A549 (cell line): ENCODE measurements at regions not wholly inside any gene's neighbourhood (a gene's known extent, or its start where the extent isn't known, plus 50 kb on each side); places are given as distances from the start of the nearest gene placed in this dataset.

ENCODE experiments used
- ATAC-seq, 2 experiments: fragments of 200-7000 bp in 1 of 2; fragments of >200 bp in 1 of 2; cut with Nextera tagmentation in 1 of 2; cut with Tn5 transposase in 1 of 2; 3 replicates each; pipeline versions ENCODE4 v1.8.0 to v1.9.1; 2018 to 2020; ENCODE audit warnings: mild to moderate bottlenecking in 1 of 2, moderate library complexity in 1 of 2
- CTCF ChIA-PET: fragments of 300-600 bp; sonication (Branson Sonifier 250); formaldehyde crosslinking; extraction: SDS; loops from one replicate; lab custom pipeline; 2021; ENCODE audit warnings: antibody characterized with exemption, inconsistent platforms; lab: Yijun Ruan, JAX
- POLR2A ChIA-PET: fragments of 350-600 bp; formaldehyde crosslinking; extraction: SDS; loops from one replicate; lab custom pipeline; 2021; ENCODE audit warnings: antibody characterized with exemption, inconsistent platforms; lab: Yijun Ruan, JAX
- DNase-seq, 2 experiments: peaks; one replicate each; pipeline versions ENCODE4 v3.0.0 to v3.0.0-alpha.2; 2011 to 2016; ENCODE audit warnings: low read depth in 1 of 2, low spot score in 1 of 2
- FAIRE-seq: peaks from 2 replicates; lab custom pipeline; 2011; peaks lifted over from hg19 to GRCh38; lab: Jason Lieb, UNC
- H3K27ac ChIP-seq, 2 experiments: fragments of >200 bp; sonication (Bioruptor Twin); formaldehyde crosslinking; 3 replicates each; pipeline ENCODE4 v1.5.1; 2016 to 2017
- H3K4me1 ChIP-seq: fragments of >200 bp; sonication (Bioruptor Twin); formaldehyde crosslinking; 3 replicates; pipeline ENCODE4 v1.6.1; 2016
- H3K4me2 ChIP-seq: fragments of >200 bp; sonication (Bioruptor Twin); formaldehyde crosslinking; 3 replicates; pipeline ENCODE4 v1.6.1; 2016
- H3K4me3 ChIP-seq: fragments of >200 bp; sonication (Bioruptor Twin); formaldehyde crosslinking; 3 replicates; pipeline ENCODE4 v1.5.1; 2016
- H3K9me3 ChIP-seq: fragments of >200 bp; sonication (Bioruptor Twin); formaldehyde crosslinking; 3 replicates; pipeline ENCODE4 v1.6.1; 2016
- ATOH8 ChIP-seq: fragments of 250-450 bp; sonication (Bioruptor Pico); IDR thresholded peaks from 2 replicates; pipeline ENCODE4 v1.5.0; 2020; ENCODE audit warnings: low read depth, mild to moderate bottlenecking, moderate library complexity
- CBX2 ChIP-seq: fragments of 200-600 bp; sonication (generic); IDR thresholded peaks from 2 replicates; pipeline ENCODE4 v1.6.1; 2016; ENCODE audit warnings: low read depth, mild to moderate bottlenecking, borderline replicate concordance
- CBX8 ChIP-seq: fragments of 200-600 bp; sonication (generic); IDR thresholded peaks from 2 replicates; pipeline ENCODE4 v1.6.1; 2016
- CEBPB ChIP-seq, 2 experiments: fragments of >200 bp in 1 of 2; sonication (Bioruptor Twin) in 1 of 2; formaldehyde crosslinking in 1 of 2; IDR thresholded peaks; 2 replicates each; pipeline ENCODE4 v1.6.1; 2012 to 2016
- CHD2 ChIP-seq: fragments of 150-350 bp; IDR thresholded peaks from 2 replicates; pipeline ENCODE4 v1.6.1; 2014; ENCODE audit warnings: low read length; ENCODE audit not compliant: partially characterized antibody
- CHD4 ChIP-seq: fragments of 200-600 bp; sonication (generic); IDR thresholded peaks from 2 replicates; pipeline ENCODE4 v1.6.1; 2016; ENCODE audit warnings: antibody characterized with exemption, mild to moderate bottlenecking, borderline replicate concordance
- CTCF ChIP-seq: fragments of >200 bp; sonication (Bioruptor Twin); formaldehyde crosslinking; IDR thresholded peaks from 3 replicates; pipeline ENCODE4 v1.5.1; 2016
- EHF ChIP-seq: fragments of 250-450 bp; sonication (Bioruptor Pico); IDR thresholded peaks from 2 replicates; pipeline ENCODE4 v1.5.0; 2020; ENCODE audit warnings: mild to moderate bottlenecking
- ELK1 ChIP-seq: fragments of 150-350 bp; IDR thresholded peaks from 2 replicates; pipeline ENCODE4 v1.6.1; 2014; ENCODE audit warnings: low read depth, mild to moderate bottlenecking, low read length
- EP300 ChIP-seq, 2 experiments: fragments of >200 bp; sonication (Bioruptor Twin); formaldehyde crosslinking; IDR thresholded peaks; 2 replicates in 1 of 2; 3 replicates in 1 of 2; pipeline ENCODE4 v1.6.1; 2016 to 2017
- ESRRA ChIP-seq: fragments of 150-350 bp; IDR thresholded peaks from 2 replicates; pipeline ENCODE4 v1.6.1; 2014; ENCODE audit warnings: mild to moderate bottlenecking, low read length, borderline replicate concordance
- HES2 ChIP-seq: fragments of >200 bp; sonication (Bioruptor Twin); formaldehyde crosslinking; IDR thresholded peaks from 2 replicates; pipeline ENCODE4 v1.6.1; 2016
- HOXB13 ChIP-seq: fragments of 250-450 bp; sonication (Bioruptor Pico); IDR thresholded peaks from 2 replicates; pipeline ENCODE4 v1.5.0; 2020; ENCODE audit warnings: low read depth, mild to moderate bottlenecking, moderate library complexity
- HOXB5 ChIP-seq: fragments of 250-450 bp; sonication (Bioruptor Pico); IDR thresholded peaks from 2 replicates; pipeline ENCODE4 v1.5.0; 2020; ENCODE audit warnings: mild to moderate bottlenecking, moderate library complexity
- JUN ChIP-seq, 2 experiments: fragments of >200 bp; sonication (Bioruptor Twin); formaldehyde crosslinking; IDR thresholded peaks; 2 replicates in 1 of 2; 3 replicates in 1 of 2; pipeline ENCODE4 v1.6.1; 2016 to 2017
- JUNB ChIP-seq: fragments of >200 bp; sonication (Bioruptor Twin); formaldehyde crosslinking; IDR thresholded peaks from 2 replicates; pipeline ENCODE4 v1.6.1; 2016
- MAFK ChIP-seq: fragments of 450-650 bp; IDR thresholded peaks from 2 replicates; pipeline ENCODE4 v1.6.1; 2014; ENCODE audit not compliant: partially characterized antibody
- NR3C1 ChIP-seq: fragments of >200 bp; sonication (Bioruptor Twin); formaldehyde crosslinking; IDR thresholded peaks from 3 replicates; pipeline ENCODE4 v1.6.1; 2017
- POLR2A ChIP-seq: IDR thresholded peaks from 2 replicates; pipeline ENCODE4 v1.6.1; 2012; ENCODE audit warnings: mild to moderate bottlenecking, low read length
- POLR2AphosphoS2 ChIP-seq: conservative IDR thresholded peaks from 2 replicates; pipeline ENCODE4 v1.6.1; 2012; ENCODE audit warnings: low read length, improper control_type of control experiment, inconsistent platforms
- RCOR1 ChIP-seq: fragments of 150-350 bp; IDR thresholded peaks from 2 replicates; pipeline ENCODE4 v1.6.1; 2014; ENCODE audit warnings: antibody characterized with exemption, low read length, low read depth
- SMC3 ChIP-seq: fragments of >200 bp; sonication (Bioruptor Twin); formaldehyde crosslinking; IDR thresholded peaks from 3 replicates; pipeline ENCODE4 v1.6.1; 2018; ENCODE audit warnings: inconsistent platforms
- TFCP2L1 ChIP-seq: fragments of 250-450 bp; sonication (Bioruptor Pico); IDR thresholded peaks from 2 replicates; pipeline ENCODE4 v1.5.0; 2021; ENCODE audit warnings: mild to moderate bottlenecking
- WGBS: methylation state at CpG from one replicate; pipeline ENCODE4 v1.1.6; 2017; ENCODE audit errors: missing lambda C conversion rate; 5-methylcytosine and 5-hydroxymethylcytosine counted together
- TF ChIP-seq, protein P1 (sequence below): fragments of 250-450 bp; sonication (Bioruptor Pico); IDR thresholded peaks from 2 replicates; pipeline ENCODE4 v1.5.0; 2021; ENCODE audit warnings: mild to moderate bottlenecking, moderate library complexity, borderline replicate concordance

DNA sequence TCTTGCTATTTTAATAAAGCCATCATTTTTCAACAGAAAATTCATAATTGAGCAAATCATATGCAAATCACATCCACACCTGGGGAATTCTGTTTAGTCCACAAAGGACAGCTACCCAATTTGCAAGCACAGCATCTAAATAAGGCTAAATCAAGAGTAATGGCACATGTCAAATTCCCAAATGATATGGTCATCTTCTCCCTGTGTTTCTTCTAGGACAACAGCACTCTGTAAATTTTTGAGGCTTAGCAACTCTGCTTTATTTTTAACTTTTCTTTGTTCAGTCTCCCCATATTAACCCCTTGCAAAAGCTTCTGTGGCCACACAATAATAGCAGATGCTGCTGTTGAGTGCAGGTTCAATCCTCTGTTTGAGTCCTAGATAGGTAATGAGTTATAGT lies 155.6 kb upstream of the DAAM1 start:
- POLR2A ChIA-PET, result no interaction called here

GRCh38 chr14:59036134-59036533 lies 152.3 kb upstream of the DAAM1 start:
- Histone ChIP-seq H3K27ac (no peak overlapping the region), H3K9me3 (no peaks in the 10 kb centered on the region), H3K4me3 (no peak overlapping the region), H3K4me2 (no peak overlapping the region), H3K4me1 (no peaks in the 10 kb centered on the region)
- CTCF ChIA-PET, result interaction anchor here (1.1 to 2.4 kb wide), 2 partner anchors 19 to 535 kb away, joined by 4 to 5 read pairs; no protein-coding TSS in a partner anchor
- FAIRE-seq (no peak), DNase-seq (no peak), ATAC-seq (no peak)
- 2% methylated on average over 2 of the region's 2 CpGs for WGBS
- TF ChIP-seq HES2 (no peak), POLR2A (no peak), CTCF (no peak), CBX2 (no peak), CBX8 (no peak), RCOR1 (no peak), CHD2 (no peak), MAFK (no peak), HOXB5 (CRISPR knock-in tag) (no peak), JUNB (no peak), CHD4 (no peak), EHF (CRISPR knock-in tag) (no peak), TFCP2L1 (no peak), POLR2AphosphoS2 (no peak), EP300 (IDR thresholded peaks at IDR 0.05) (no peak), ESRRA (no peak), SMC3 (no peak)
- TF ChIP-seq, protein P1, sequence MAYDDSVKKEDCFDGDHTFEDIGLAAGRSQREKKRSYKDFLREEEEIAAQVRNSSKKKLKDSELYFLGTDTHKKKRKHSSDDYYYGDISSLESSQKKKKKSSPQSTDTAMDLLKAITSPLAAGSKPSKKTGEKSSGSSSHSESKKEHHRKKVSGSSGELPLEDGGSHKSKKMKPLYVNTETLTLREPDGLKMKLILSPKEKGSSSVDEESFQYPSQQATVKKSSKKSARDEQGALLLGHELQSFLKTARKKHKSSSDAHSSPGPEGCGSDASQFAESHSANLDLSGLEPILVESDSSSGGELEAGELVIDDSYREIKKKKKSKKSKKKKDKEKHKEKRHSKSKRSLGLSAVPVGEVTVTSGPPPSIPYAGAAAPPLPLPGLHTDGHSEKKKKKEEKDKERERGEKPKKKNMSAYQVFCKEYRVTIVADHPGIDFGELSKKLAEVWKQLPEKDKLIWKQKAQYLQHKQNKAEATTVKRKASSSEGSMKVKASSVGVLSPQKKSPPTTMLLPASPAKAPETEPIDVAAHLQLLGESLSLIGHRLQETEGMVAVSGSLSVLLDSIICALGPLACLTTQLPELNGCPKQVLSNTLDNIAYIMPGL (CRISPR knock-in tag), result no peak
- POLR2A ChIA-PET, result no interaction called here

More for the DNA sequence above, 155.6 kb upstream of the DAAM1 start:
- FAIRE-seq (no peak), ATAC-seq (no peak), DNase-seq (no peak)
- H3K4me2 ChIP-seq, result no peak overlapping the region
- no peak overlapping the region for H3K4me3 ChIP-seq
- CTCF ChIA-PET, result interaction anchor here (0.9 to 3.3 kb wide), 3 partner anchors 22 to 544 kb away, joined by 3 to 19 read pairs (median 3); partner anchors contain the start of gene CCDC175
- H3K27ac ChIP-seq, result no peak overlapping the region
- no peaks in the 10 kb centered on the region for H3K9me3 ChIP-seq
- no peak for TF ChIP-seq JUN (IDR thresholded peaks at IDR 0.05)
- no peak for TF ChIP-seq POLR2AphosphoS2
- no peak for TF ChIP-seq HOXB13 (CRISPR knock-in tag)
- no peak for TF ChIP-seq ELK1
- TF ChIP-seq NR3C1, result no peak
- no peak for TF ChIP-seq ATOH8
- no peak for TF ChIP-seq CEBPB (IDR thresholded peaks at IDR 0.05)
- peaks cover 5% of the 10 kb centered on the region; the same call in 1 of the 3 replicates for H3K4me1 ChIP-seq
